HL-60/S4 treated with retinoic acid at 250 ng/mL for 4 days and 3 days (cell line): ENCODE measurements at regions not wholly inside any gene's neighbourhood (a gene's known extent, or its start where the extent isn't known, plus 50 kb on each side); places are given as distances from the start of the nearest gene placed in this dataset.

Experiments
- in situ Hi-C: fragments of 300-500 bp; cut with MboI; formaldehyde crosslinking; loops from 2 replicates; pipeline ENCODE4 v1.7.0; 2022; ENCODE audit warnings: low sequenced_read_pairs

GRCh38 chr14:22458737-22459136 is 130.3 kb downstream of the DAD1 start:
- in situ Hi-C loops, result no loop called here

DNA sequence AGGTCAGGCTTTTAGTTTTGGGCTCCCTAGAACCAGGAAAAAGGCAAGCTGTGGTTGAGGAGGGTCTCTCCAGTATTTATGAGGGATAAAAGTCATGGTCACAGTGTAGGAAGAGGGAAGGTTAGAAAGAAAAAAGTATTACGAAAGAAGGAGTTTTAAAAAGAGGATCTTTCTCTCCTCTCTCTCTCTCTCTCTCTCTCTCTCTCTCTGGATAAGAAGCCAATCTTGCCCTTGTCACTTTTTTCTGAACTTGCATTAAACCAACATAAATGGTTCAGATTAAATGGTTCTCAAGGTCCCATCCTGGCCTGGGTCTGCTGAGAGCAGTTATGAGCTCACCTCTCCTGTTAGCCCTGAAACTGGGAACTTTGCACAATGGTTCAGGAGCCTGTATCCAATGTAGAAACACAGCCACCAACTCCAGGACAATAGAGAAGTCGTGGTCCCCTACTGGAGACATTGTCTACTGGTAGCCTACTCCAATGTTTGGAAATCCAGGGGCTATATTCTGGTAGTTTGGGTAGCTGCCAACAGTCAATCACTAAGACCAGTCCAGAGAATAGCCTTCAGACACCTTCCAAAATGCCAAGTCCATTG is 131.9 kb downstream of the DAD1 start:
- in situ Hi-C loops, result no loop called here

- in situ Hi-C loops, result no loop called here
Observed at GRCh38 chr14:22456421-22456820, 132.6 kb downstream of the DAD1 start.

- in situ Hi-C loops, result no loop called here
Observed at GRCh38 chr14:22452330-22452729, 136.7 kb downstream of the DAD1 start.

- in situ Hi-C loops, result no loop called here
Observed at GRCh38 chr14:22450266-22450665, 138.8 kb downstream of the DAD1 start.

DNA sequence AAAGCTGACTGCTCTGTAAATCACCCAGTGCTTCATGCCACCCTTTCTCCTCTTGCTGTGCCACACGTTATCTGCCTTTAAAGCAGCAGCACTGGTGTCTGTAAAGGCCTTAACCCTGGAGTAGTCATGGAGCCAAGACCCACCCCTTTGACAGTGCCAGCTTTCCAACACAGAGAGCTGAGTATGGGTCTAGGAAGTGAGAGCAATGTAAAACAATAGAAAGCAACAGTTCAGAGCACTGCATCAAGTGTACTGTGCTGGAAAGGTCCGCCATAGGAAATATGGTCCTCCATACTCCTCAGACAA is 139.5 kb downstream of the DAD1 start:
- in situ Hi-C loops, result no loop called here

- in situ Hi-C loops, result no loop called here
Observed at GRCh38 chr14:22448905-22449599, 140.0 kb downstream of the DAD1 start.

DNA sequence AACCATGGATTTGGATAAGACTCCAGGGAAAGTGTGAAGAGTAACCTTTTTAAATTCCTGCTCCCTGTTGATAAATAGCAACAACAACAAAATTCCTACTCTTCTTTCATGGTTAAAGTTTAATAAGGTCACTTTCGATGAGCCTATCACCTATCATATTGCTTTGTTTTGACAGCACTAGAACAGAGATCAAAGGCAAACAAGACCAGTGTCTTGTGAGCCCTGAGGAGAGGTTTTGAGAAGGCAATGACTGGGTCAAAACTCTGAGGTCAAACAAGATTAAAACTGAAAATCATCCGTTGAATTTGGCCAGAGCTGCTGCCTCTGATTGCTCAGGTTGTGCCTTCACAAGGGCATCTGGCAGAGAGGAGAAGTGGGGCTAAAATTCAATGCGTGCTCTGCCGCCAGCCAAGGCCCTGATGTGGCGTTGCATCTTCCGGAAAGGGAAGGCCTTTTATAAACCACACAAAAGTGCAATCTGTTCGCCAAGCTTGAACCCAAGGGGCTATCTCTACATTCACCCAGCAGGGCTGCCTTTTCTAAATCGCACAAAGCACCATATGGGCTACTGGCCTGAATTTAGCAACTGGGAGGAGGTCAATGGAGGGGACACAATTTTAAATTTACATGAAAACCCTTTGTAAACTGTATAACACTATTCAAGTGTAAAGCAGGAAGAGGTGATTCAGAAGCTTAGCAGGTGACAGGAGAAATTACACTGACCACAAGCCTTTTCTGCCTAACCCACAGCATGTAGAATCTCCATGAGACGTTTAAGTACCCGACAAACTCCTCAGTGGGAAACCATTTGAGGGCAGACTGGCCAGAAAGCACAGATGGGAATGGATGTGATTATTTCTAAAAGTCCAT is 140.8 kb downstream of the DAD1 start:
- in situ Hi-C loops, result no loop called here

DNA sequence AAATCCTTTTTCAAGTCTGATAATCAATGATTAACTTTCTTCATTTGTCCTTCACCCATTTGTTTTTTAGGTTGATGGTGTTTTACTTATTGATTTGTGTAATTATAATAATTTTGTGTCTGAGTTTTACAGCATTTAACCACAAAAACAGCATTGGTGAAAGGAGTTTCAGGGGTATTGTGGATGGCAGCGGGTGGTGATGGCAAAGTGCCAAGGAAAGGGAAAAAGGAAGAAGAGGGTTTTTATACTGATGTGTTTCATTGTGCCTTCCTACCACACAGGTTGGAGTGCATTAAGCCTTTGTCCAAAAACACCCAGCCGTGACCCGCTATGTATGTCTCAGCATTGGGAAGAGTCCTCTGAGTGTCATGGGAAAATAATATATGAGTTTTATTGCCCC is 150.3 kb downstream of the DAD1 start:
- in situ Hi-C loops, result no loop called here

- in situ Hi-C loops, result no loop called here
Observed at GRCh38 chr14:22434901-22435550, 154.0 kb downstream of the DAD1 start.

DNA sequence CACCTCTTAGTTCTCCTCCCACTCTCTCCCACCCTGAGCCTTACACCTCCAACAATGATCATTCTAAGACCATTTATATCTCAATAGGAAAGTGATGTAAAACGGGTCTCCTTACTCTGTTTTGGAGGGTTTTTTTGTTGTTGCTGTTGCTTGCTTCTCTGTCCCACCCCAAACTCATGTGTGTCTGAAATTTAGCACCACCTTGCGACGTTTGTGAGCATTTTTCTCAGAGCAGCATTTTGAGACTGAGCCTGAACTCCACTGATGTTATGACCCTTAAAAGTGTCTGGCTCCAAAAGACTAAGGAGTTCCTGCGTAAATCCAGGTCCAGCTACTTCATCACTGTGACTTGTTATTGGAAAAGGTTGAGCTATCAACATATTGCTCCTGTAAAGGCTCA is 155.0 kb downstream of the DAD1 start:
- in situ Hi-C loops, result no loop called here

DNA sequence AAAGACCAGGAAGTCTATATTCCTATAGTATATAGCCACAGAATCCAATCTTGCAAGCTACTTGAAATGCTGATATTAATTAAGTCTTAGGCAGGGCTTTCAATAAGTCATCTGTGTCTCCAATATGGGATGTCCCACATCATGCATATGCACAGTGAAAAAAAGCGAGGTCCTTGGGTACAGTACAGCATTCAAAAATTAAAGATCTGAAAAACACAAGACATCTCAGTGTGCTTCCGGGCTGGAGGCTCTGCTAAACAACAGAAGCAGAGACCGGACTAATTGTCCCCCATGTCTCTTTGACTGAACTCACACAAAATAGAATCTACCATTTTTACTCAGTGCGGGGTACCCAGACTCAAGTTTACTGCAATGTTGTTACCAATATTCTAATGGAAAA is 156.0 kb downstream of the DAD1 start:
- in situ Hi-C loops, result no loop called here

DNA sequence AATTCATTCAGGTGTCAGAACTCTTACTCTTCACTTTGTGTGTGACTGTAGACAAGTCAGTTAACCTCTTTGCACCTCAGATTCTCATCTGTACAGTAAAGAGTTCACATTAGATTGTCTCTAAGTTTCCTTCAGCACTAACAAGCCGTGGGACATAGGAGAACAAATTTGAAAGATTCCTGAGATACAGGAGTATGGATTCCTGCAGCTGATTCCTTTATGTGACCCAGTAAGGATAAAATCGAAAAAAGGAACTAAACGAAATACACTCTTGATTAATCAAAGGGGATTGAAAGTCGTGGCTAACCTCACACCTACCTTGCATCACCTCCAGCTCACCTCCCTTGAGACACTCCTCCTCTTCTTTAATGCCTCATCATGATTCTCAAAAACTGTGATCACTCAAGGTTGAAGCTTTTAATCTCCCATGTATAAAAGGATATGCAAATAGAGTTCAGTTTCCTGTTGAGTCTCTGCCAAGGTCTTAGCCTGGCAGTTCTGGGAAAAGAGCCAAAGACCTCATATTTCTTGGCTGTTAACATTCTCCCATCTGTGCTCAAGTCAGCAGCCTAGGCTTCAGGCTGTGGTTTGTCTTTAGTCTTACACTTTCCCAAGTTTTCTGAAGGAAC is 156.6 kb downstream of the DAD1 start:
- in situ Hi-C loops, result no loop called here

DNA sequence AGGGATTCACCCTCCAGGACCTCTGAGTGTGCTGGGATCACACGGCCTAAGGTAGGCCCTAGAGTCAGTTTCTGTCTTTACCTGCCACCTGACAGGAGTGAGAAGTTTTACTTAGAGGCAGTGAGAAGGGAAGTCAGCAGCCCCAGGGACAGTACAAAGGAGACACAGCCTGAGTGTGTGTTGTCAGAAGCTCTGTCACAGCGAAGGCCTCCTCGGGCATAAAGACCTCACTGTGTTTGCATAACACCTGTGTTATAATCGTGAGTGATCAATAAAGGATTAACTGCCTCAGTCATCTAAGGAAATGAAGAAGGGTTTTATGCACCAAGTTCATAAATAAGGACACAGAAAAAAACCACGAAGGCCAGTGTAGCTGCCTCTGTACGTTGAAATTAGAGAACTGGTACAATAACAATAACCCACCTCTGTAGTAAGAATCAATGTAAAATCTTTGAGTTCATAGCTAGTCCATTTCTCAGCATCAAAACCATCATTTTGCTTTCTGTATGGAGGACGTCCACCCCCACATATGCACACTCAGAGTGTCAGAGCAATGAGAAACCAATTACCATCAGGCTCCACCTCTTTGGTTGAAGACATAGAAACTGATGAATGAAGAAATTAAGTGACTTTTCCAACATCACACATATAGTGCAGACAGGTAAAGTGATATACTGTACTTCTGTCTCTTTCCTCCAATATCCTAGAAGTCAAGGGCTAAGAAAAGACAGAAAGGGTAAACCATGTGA is 159.3 kb downstream of the DAD1 start:
- in situ Hi-C loops, result no loop called here

GRCh38 chr14:22428700-22429291 is 160.2 kb downstream of the DAD1 start:
- in situ Hi-C loops, result no loop called here

DNA sequence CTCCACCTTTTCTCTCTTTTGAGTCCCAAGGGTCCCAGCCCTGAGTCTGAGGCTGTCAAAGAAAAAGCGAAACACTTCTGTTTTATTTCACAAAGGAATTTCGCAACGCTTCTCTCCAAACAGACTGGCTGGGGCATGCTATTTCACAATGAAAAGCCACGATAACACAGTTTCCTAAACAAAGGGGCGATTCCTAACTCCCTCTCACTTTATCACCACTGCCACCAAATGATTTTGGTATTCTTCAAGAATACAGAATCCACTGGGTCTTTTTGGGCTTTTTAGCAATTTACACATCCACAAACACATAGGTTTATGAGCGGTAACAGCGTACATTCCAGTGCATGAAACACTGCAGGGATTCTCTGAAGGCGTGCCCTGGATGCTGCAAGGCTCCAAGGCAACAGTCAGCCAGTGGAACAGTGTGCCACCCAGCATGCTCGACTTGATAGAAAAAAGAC is 161.2 kb downstream of the DAD1 start:
- in situ Hi-C loops, result no loop called here

DNA sequence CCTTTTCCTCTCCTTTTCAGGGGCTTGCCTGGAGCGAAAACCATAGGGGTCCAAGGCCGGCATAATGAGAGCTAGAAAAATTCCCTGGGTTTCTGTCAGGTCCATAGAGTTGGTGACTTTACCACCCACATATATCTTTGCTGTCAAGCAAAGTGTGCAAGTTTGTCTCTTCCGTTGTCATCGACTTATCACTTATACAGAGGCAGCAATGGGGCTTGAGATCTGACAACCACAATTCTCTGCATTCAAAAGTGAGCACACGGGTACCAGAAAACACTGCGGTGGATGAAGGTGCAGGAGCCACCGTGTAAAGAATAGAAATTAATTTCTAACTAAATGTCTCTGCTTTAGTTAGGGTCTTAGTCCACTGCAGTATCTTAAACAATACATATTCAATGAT is 162.3 kb downstream of the DAD1 start:
- in situ Hi-C loops, result no loop called here

GRCh38 chr14:22423958-22424357 is 165.1 kb downstream of the DAD1 start:
- in situ Hi-C loops, result no loop called here

GRCh38 chr14:22422238-22422637 is 166.8 kb downstream of the DAD1 start:
- in situ Hi-C loops, result no loop called here

DNA sequence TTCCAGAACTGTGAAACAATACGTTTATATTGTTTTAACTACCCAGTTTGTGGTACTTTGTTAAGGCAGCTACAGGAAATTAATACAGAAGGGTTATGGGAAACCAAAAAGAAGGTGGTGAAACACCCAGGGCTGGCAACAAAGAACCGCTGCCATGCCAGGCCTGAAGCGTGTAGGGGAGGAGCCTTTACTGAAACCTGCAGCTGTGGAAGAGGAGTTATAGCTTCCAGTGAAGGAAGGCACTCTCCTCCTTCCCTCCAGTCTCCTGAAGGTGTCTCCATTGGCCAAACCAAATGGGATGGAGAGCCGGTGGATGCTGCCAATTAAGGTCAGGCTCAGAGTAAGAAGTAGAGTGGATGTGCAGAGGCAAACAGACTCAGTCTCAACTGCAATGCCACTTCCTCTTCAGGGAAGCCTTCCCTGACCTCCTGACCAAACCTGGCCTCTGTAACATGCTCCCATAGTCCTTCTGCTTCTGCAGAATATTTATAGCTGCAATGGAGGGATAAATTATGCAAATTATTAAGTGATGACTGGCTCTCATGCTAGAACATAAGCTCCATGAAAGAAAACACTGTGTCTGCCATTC is 168.3 kb downstream of the DAD1 start:
- in situ Hi-C loops, result no loop called here
